GM23338 (cell line): ENCODE measurements at regions not wholly inside any gene's neighbourhood (a gene's known extent, or its start where the extent isn't known, plus 50 kb on each side); places are given as distances from the start of the nearest gene placed in this dataset.

Experiments
- ATAC-seq: fragments of 200-7000 bp; cut with Tn5 transposase; 3 replicates; pipeline ENCODE4 v1.9.1; 2020
- DNase-seq: peaks from one replicate; pipeline ENCODE4 v3.0.0-alpha.2; 2015; ENCODE audit warnings: low spot score
- H2AFZ ChIP-seq: fragments of 200-600 bp; sonication (generic); 2 replicates; pipeline ENCODE4 v1.8.0; 2016; ENCODE audit warnings: antibody characterized with exemption, mild to moderate bottlenecking, moderate library complexity
- H3F3A ChIP-seq: fragments of 200-600 bp; sonication (generic); replicated peaks from 2 replicates; pipeline ENCODE4 v1.8.0; 2017; ENCODE audit warnings: antibody characterized with exemption, mixed run types, low read depth
- H3K27ac ChIP-seq: fragments of 200-600 bp; sonication (generic); 2 replicates; pipeline ENCODE4 v1.6.1; 2016; ENCODE audit warnings: low read depth
- H3K27me3 ChIP-seq: fragments of 200-600 bp; sonication (generic); 2 replicates; pipeline ENCODE4 v1.8.0; 2016; ENCODE audit warnings: mild to moderate bottlenecking, mixed run types, moderate library complexity; ENCODE audit not compliant: insufficient read depth
- H3K36me3 ChIP-seq: fragments of 200-600 bp; sonication (generic); 2 replicates; pipeline ENCODE4 v1.8.0; 2016; ENCODE audit warnings: mild to moderate bottlenecking; ENCODE audit not compliant: insufficient read depth
- H3K4me1 ChIP-seq: fragments of 200-600 bp; sonication (generic); 2 replicates; pipeline ENCODE4 v1.8.0; 2016; ENCODE audit warnings: mild to moderate bottlenecking, moderate library complexity; ENCODE audit not compliant: insufficient read depth
- H3K4me2 ChIP-seq: fragments of 200-600 bp; sonication (generic); 2 replicates; pipeline ENCODE4 v1.7.1; 2017; ENCODE audit warnings: mixed run types
- H3K4me3 ChIP-seq: fragments of 200-600 bp; sonication (generic); 2 replicates; pipeline ENCODE4 v1.6.1; 2016; ENCODE audit warnings: mixed run types
- H3K79me2 ChIP-seq: fragments of 200-600 bp; sonication (generic); replicated peaks from 2 replicates; pipeline ENCODE4 v1.8.0; 2017; ENCODE audit warnings: mild to moderate bottlenecking; ENCODE audit not compliant: insufficient read depth
- H3K9me2 ChIP-seq: fragments of 200-600 bp; sonication (generic); 2 replicates; pipeline ENCODE4 v1.8.0; 2017; ENCODE audit not compliant: insufficient read depth
- H4K20me1 ChIP-seq: fragments of 200-600 bp; sonication (generic); replicated peaks from 2 replicates; pipeline ENCODE4 v1.8.0; 2017; ENCODE audit warnings: mild to moderate bottlenecking; ENCODE audit not compliant: insufficient read depth
- H3K27ac Mint-ChIP-seq: 2 replicates; pipeline ENCODE4 v1.8.0; 2020; ENCODE audit warnings: inconsistent platforms, mild to moderate bottlenecking, moderate library complexity, mixed read lengths
- H3K27me3 Mint-ChIP-seq: 3 replicates; pipeline ENCODE4 v1.8.0; 2022; ENCODE audit warnings: low read depth, mild to moderate bottlenecking, moderate library complexity, mixed read lengths, inconsistent platforms; ENCODE audit not compliant: insufficient read depth, poor library complexity
- H3K36me3 Mint-ChIP-seq: 3 replicates; pipeline ENCODE4 v1.8.0; 2021; ENCODE audit warnings: low read depth, mild to moderate bottlenecking, inconsistent platforms, moderate library complexity, mixed read lengths
- H3K4me1 Mint-ChIP-seq: 3 replicates; pipeline ENCODE4 v1.8.0; 2020; ENCODE audit warnings: mild to moderate bottlenecking, inconsistent platforms, mixed read lengths
- H3K4me3 Mint-ChIP-seq: 3 replicates; pipeline ENCODE4 v1.8.0; 2021; ENCODE audit warnings: moderate library complexity, mild to moderate bottlenecking, inconsistent platforms, mixed read lengths
- H3K9me3 Mint-ChIP-seq: 3 replicates; pipeline ENCODE4 v1.8.0; 2020; ENCODE audit warnings: moderate library complexity, mild to moderate bottlenecking, inconsistent platforms, mixed read lengths
- EZH2 ChIP-seq: fragments of 200-600 bp; sonication (generic); IDR thresholded peaks from one replicate; pipeline ENCODE4 v1.8.0; 2017; ENCODE audit warnings: antibody characterized with exemption, mild to moderate bottlenecking, low read depth; ENCODE audit not compliant: unreplicated experiment
- NANOG ChIP-seq: IDR thresholded peaks from 2 replicates; pipeline ENCODE4 v1.6.1; 2016; ENCODE audit warnings: antibody characterized with exemption, borderline replicate concordance
- STAT1 ChIP-seq: IDR thresholded peaks from one replicate; pipeline ENCODE4 v1.6.1; 2016; ENCODE audit warnings: antibody characterized with exemption; ENCODE audit not compliant: unreplicated experiment
- ZNF114 ChIP-seq: fragments of 250-450 bp; sonication (Bioruptor Pico); IDR thresholded peaks from 2 replicates; pipeline ENCODE4 v1.5.0; 2020; ENCODE audit warnings: mild to moderate bottlenecking, moderate library complexity
- ZNF331 ChIP-seq: fragments of 250-450 bp; sonication (Bioruptor Pico); IDR thresholded peaks from 2 replicates; pipeline ENCODE4 v1.5.0; 2020; ENCODE audit warnings: low read depth, mild to moderate bottlenecking, moderate library complexity
- TF ChIP-seq, protein P1 (sequence below): fragments of 250-450 bp; sonication (Bioruptor Pico); IDR thresholded peaks from 2 replicates; pipeline ENCODE4 v1.5.0; 2020; ENCODE audit warnings: mild to moderate bottlenecking, moderate library complexity
- TF ChIP-seq, protein P2 (sequence below): IDR thresholded peaks from one replicate; pipeline ENCODE4 v1.6.1; 2018; ENCODE audit warnings: antibody characterized with exemption; ENCODE audit not compliant: unreplicated experiment
- TF ChIP-seq, protein P3 (sequence below): IDR thresholded peaks from 2 replicates; pipeline ENCODE4 v1.6.1; 2016; ENCODE audit warnings: antibody characterized with exemption

DNA sequence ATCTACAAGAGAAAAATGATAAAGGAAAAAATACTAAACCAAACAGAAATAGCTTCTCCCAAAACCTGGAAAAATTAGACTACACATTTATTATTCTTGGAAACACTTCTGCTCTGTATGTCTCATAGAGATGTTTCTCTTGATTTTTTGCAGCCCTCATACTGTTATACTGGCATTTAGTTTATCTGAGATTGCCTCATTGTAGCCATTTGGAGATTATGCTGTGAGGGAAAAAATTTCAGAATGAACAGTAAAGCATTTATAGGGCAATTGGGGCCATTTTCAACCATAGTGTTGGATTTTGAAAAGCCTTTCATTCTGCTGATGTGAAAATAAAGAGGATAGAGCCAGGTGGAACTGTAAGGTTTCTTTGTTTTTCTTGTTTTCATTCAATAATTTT, 441.8 kb upstream of the RIOK2 start (continued):
- TF ChIP-seq, protein P1, sequence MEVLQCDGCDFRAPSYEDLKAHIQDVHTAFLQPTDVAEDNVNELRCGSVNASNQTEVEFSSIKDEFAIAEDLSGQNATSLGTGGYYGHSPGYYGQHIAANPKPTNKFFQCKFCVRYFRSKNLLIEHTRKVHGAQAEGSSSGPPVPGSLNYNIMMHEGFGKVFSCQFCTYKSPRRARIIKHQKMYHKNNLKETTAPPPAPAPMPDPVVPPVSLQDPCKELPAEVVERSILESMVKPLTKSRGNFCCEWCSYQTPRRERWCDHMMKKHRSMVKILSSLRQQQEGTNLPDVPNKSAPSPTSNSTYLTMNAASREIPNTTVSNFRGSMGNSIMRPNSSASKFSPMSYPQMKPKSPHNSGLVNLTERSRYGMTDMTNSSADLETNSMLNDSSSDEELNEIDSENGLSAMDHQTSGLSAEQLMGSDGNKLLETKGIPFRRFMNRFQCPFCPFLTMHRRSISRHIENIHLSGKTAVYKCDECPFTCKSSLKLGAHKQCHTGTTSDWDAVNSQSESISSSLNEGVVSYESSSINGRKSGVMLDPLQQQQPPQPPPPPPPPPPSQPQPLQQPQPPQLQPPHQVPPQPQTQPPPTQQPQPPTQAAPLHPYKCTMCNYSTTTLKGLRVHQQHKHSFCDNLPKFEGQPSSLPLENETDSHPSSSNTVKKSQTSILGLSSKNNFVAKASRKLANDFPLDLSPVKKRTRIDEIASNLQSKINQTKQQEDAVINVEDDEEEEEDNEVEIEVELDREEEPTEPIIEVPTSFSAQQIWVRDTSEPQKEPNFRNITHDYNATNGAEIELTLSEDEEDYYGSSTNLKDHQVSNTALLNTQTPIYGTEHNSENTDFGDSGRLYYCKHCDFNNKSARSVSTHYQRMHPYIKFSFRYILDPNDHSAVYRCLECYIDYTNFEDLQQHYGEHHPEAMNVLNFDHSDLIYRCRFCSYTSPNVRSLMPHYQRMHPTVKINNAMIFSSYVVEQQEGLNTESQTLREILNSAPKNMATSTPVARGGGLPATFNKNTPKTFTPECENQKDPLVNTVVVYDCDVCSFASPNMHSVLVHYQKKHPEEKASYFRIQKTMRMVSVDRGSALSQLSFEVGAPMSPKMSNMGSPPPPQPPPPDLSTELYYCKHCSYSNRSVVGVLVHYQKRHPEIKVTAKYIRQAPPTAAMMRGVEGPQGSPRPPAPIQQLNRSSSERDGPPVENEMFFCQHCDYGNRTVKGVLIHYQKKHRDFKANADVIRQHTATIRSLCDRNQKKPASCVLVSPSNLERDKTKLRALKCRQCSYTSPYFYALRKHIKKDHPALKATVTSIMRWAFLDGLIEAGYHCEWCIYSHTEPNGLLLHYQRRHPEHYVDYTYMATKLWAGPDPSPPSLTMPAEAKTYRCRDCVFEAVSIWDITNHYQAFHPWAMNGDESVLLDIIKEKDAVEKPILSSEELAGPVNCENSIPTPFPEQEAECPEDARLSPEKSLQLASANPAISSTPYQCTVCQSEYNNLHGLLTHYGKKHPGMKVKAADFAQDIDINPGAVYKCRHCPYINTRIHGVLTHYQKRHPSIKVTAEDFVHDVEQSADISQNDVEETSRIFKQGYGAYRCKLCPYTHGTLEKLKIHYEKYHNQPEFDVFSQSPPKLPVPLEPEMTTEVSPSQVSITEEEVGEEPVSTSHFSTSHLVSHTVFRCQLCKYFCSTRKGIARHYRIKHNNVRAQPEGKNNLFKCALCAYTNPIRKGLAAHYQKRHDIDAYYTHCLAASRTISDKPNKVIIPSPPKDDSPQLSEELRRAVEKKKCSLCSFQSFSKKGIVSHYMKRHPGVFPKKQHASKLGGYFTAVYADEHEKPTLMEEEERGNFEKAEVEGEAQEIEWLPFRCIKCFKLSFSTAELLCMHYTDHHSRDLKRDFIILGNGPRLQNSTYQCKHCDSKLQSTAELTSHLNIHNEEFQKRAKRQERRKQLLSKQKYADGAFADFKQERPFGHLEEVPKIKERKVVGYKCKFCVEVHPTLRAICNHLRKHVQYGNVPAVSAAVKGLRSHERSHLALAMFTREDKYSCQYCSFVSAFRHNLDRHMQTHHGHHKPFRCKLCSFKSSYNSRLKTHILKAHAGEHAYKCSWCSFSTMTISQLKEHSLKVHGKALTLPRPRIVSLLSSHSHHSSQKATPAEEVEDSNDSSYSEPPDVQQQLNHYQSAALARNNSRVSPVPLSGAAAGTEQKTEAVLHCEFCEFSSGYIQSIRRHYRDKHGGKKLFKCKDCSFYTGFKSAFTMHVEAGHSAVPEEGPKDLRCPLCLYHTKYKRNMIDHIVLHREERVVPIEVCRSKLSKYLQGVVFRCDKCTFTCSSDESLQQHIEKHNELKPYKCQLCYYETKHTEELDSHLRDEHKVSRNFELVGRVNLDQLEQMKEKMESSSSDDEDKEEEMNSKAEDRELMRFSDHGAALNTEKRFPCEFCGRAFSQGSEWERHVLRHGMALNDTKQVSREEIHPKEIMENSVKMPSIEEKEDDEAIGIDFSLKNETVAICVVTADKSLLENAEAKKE (CRISPR knock-in tag) = no peak
- TF ChIP-seq ZNF331 (CRISPR knock-in tag) = no peak
- no peak for TF ChIP-seq EZH2
- no peak for TF ChIP-seq STAT1
- TF ChIP-seq, protein P2, sequence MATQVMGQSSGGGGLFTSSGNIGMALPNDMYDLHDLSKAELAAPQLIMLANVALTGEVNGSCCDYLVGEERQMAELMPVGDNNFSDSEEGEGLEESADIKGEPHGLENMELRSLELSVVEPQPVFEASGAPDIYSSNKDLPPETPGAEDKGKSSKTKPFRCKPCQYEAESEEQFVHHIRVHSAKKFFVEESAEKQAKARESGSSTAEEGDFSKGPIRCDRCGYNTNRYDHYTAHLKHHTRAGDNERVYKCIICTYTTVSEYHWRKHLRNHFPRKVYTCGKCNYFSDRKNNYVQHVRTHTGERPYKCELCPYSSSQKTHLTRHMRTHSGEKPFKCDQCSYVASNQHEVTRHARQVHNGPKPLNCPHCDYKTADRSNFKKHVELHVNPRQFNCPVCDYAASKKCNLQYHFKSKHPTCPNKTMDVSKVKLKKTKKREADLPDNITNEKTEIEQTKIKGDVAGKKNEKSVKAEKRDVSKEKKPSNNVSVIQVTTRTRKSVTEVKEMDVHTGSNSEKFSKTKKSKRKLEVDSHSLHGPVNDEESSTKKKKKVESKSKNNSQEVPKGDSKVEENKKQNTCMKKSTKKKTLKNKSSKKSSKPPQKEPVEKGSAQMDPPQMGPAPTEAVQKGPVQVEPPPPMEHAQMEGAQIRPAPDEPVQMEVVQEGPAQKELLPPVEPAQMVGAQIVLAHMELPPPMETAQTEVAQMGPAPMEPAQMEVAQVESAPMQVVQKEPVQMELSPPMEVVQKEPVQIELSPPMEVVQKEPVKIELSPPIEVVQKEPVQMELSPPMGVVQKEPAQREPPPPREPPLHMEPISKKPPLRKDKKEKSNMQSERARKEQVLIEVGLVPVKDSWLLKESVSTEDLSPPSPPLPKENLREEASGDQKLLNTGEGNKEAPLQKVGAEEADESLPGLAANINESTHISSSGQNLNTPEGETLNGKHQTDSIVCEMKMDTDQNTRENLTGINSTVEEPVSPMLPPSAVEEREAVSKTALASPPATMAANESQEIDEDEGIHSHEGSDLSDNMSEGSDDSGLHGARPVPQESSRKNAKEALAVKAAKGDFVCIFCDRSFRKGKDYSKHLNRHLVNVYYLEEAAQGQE = no peak

DNA sequence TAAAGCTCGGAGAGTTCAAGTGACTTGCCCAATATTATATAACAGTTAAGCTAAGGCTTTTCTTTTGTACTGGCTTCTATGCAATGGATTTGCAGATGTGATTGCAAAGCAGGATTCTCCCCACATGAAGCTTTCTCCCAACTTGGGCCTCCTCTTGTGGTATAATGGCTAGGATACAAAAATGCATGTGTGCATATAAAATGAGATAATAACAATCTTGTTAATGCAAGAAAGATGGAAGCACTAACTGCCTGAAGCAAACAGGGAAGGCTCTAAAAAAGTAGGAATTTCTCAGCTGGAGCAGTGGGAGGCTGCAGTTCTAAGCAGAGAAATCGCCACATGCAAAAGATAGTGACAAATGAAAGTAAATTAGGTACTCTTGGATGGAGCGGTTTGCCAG, 444.2 kb upstream of the RIOK2 start:
- Histone ChIP-seq H3K36me3 (no peaks in the 10 kb centered on the region), H2AFZ (0 out of 2 replicates have a peak overlapping the region, but pooled peaks have one; percentile 15), H3K4me2 (no peak overlapping the region), H3K4me3 (no peak overlapping the region), H3K27me3 (no peaks in the 10 kb centered on the region), H3F3A (no peaks in the 10 kb centered on the region), H3K9me2 (peaks cover 9% of the 10 kb centered on the region; the same call in 1 of the 2 replicates), H3K79me2 (no peaks in the 10 kb centered on the region), H3K27ac (no peak overlapping the region), H3K4me1 (no peaks in the 10 kb centered on the region), H4K20me1 (no peaks in the 10 kb centered on the region; the same call in 1 of the 2 replicates)
- Mint-ChIP-seq H3K9me3 (peaks cover 3% of the 10 kb centered on the region; the same call in 1 of the 3 replicates), H3K4me3 (no peak overlapping the region), H3K4me1 (peaks cover 8% of the 10 kb centered on the region; the same call in 2 of the 3 replicates), H3K27me3 (peaks cover 7% of the 10 kb centered on the region), H3K36me3 (no peaks in the 10 kb centered on the region), H3K27ac (no peak overlapping the region)
- no peak for DNase-seq
- no peak; the same call in 2 of the 3 replicates for ATAC-seq
- no peak for TF ChIP-seq ZNF331 (CRISPR knock-in tag)
- no peak for TF ChIP-seq ZNF114 (CRISPR knock-in tag)
- TF ChIP-seq EZH2 = no peak
- TF ChIP-seq, protein P3, sequence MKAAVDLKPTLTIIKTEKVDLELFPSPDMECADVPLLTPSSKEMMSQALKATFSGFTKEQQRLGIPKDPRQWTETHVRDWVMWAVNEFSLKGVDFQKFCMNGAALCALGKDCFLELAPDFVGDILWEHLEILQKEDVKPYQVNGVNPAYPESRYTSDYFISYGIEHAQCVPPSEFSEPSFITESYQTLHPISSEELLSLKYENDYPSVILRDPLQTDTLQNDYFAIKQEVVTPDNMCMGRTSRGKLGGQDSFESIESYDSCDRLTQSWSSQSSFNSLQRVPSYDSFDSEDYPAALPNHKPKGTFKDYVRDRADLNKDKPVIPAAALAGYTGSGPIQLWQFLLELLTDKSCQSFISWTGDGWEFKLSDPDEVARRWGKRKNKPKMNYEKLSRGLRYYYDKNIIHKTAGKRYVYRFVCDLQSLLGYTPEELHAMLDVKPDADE = no peak
- no peak for TF ChIP-seq STAT1
- TF ChIP-seq, protein P2 = no peak
- TF ChIP-seq NANOG = no peak
